Fibroblast of lung (primary cell): ENCODE measurements at regions not wholly inside any gene's neighbourhood (a gene's known extent, or its start where the extent isn't known, plus 50 kb on each side); places are given as distances from the start of the nearest gene placed in this dataset.

ENCODE experiments used
- DNase-seq, 2 donors: peaks; one replicate each; pipeline versions ENCODE4 v3.0.0 to v3.0.0-alpha.2; 2010; ENCODE audit warnings: low read depth in 2 of 2
- H2AFZ ChIP-seq: 2 replicates; pipeline ENCODE4 v1.5.1; 2012; ENCODE audit warnings: low read length, control low read depth, inconsistent platforms
- H3K27ac ChIP-seq: 2 replicates; pipeline ENCODE4 v1.5.1; 2011; ENCODE audit warnings: low read length, control low read depth; ENCODE audit not compliant: insufficient read depth
- H3K27me3 ChIP-seq: 2 replicates; pipeline ENCODE4 v1.5.1; 2011; ENCODE audit warnings: mild to moderate bottlenecking, low read length; ENCODE audit not compliant: control insufficient read depth, insufficient read depth
- H3K36me3 ChIP-seq: 2 replicates; pipeline ENCODE4 v1.5.1; 2011; ENCODE audit warnings: low read length; ENCODE audit not compliant: control insufficient read depth, insufficient read depth
- H3K4me1 ChIP-seq: 2 replicates; pipeline ENCODE4 v1.5.1; 2011; ENCODE audit warnings: low read length; ENCODE audit not compliant: control insufficient read depth, insufficient read depth; ENCODE audit errors: extremely low read depth
- H3K4me2 ChIP-seq: 2 replicates; pipeline ENCODE4 v1.5.1; 2011; ENCODE audit warnings: low read length, control low read depth; ENCODE audit not compliant: insufficient read depth; ENCODE audit errors: extremely low read depth
- H3K4me3 ChIP-seq, 4 experiments: fragments of 200-600 bp in 1 of 4; sonication (generic) in 1 of 4; replicated peaks in 1 of 4; 2 replicates each; pipeline ENCODE4 v1.5.1; 2011 to 2016; ENCODE audit warnings: low read length in 4 of 4, low read depth in 3 of 4, mild to moderate bottlenecking in 3 of 4, control low read depth in 2 of 4, inconsistent platforms in 1 of 4, mixed read lengths in 1 of 4; ENCODE audit not compliant: insufficient read depth in 1 of 4; ENCODE audit errors: control extremely low read depth in 1 of 4
- H3K79me2 ChIP-seq: 2 replicates; pipeline ENCODE4 v1.5.1; 2012; ENCODE audit warnings: mild to moderate bottlenecking, low read length, inconsistent platforms; ENCODE audit not compliant: control insufficient read depth, insufficient read depth
- H3K9ac ChIP-seq: 2 replicates; pipeline ENCODE4 v1.5.1; 2011; ENCODE audit warnings: mild to moderate bottlenecking, low read length, control low read depth; ENCODE audit not compliant: insufficient read depth
- H3K9me3 ChIP-seq: 2 replicates; pipeline ENCODE4 v1.5.1; 2012; ENCODE audit warnings: low read depth, low read length; ENCODE audit not compliant: control insufficient read depth, insufficient read depth
- H4K20me1 ChIP-seq: 2 replicates; pipeline ENCODE4 v1.5.1; 2011; ENCODE audit warnings: low read length; ENCODE audit not compliant: control insufficient read depth, insufficient read depth; ENCODE audit errors: extremely low read depth
- CTCF ChIP-seq, 2 donors: IDR thresholded peaks in 1 of 2; conservative IDR thresholded peaks in 1 of 2; 1 replicate in 1 of 2; 2 replicates in 1 of 2; pipeline ENCODE4 v1.5.1; 2011 to 2012; ENCODE audit warnings: low read length in 2 of 2, control low read depth in 1 of 2, inconsistent platforms in 1 of 2, low read depth in 1 of 2, mild to moderate bottlenecking in 1 of 2
- EZH2 ChIP-seq: IDR thresholded peaks from 2 replicates; pipeline ENCODE4 v1.5.1; 2012; ENCODE audit warnings: low read length, control low read depth, mild to moderate bottlenecking; ENCODE audit errors: missing control alignments

DNA sequence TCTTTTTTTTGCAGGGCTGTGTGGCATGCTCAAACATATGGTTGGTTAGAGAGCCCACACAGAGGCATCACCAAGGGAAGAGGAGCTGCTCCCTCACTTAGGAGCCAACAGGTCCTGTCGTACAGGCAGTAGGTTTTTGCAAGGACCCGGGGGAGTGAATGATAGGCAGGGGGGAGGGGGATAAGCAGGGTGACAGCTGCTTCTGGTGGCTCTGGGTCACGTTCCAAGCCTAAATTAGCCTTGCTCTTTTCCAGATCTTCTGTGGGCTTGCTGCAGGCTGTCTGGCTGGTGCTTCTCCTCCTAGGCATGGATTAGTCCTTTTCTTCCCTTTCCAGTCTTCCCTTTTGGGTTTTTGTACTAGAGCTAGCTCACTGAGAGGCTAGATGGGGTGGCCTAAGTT lies 117.7 kb upstream of the PODXL start:
- Histone ChIP-seq H3K27me3 (no peaks in the 10 kb centered on the region), H3K4me1 (no peaks in the 10 kb centered on the region), H3K4me3 (no peak overlapping the region), H2AFZ (no peak overlapping the region), H3K27ac (no peak overlapping the region), H3K79me2 (no peaks in the 10 kb centered on the region), H3K9ac (no peak overlapping the region), H3K36me3 (no peaks in the 10 kb centered on the region), H3K9me3 (no peaks in the 10 kb centered on the region), H4K20me1 (no peaks in the 10 kb centered on the region), H3K4me2 (no peak overlapping the region)
- no peak for TF ChIP-seq CTCF (conservative IDR thresholded peaks at IDR 0.05 in 1 of 2, IDR thresholded peaks at IDR 0.05 in 1 of 2; ENCODE audit: low read depth in 1 of 2, low read length in 2 of 2)
- no peak for TF ChIP-seq EZH2
- no peak for DNase-seq

DNA sequence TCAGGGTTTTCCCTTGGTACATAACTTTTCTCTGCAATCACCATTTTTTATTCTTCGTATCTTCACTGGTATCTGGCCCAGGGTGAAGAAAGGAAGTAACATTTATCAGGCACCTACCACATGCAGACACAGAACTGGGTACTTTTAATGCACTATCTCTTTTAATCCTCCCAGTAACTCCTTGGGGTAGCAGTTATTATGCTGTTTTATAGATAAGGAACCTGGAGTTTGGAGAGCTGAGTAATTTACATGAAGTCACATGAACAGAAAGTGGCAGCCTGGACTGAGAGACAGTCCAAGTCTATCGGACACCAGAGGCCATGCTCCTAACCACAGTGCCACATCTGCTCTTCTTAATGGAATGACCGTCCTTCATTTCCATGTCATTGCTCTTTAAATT lies 117.1 kb upstream of the PODXL start:
- Histone ChIP-seq H3K36me3 (no peaks in the 10 kb centered on the region), H3K9ac (no peak overlapping the region), H2AFZ (no peak overlapping the region), H3K27me3 (no peaks in the 10 kb centered on the region), H3K4me1 (no peaks in the 10 kb centered on the region), H4K20me1 (no peaks in the 10 kb centered on the region), H3K4me2 (no peak overlapping the region), H3K27ac (no peak overlapping the region), H3K9me3 (no peaks in the 10 kb centered on the region), H3K4me3 (no peak overlapping the region), H3K79me2 (no peaks in the 10 kb centered on the region)
- no peak for TF ChIP-seq EZH2
- TF ChIP-seq CTCF (conservative IDR thresholded peaks at IDR 0.05 in 1 of 2, IDR thresholded peaks at IDR 0.05 in 1 of 2; ENCODE audit: low read depth in 1 of 2, low read length in 2 of 2), result no peak
- DNase-seq, result no peak

GRCh38 chr7:131670406-131670805 lies 114.0 kb upstream of the PODXL start:
- Histone ChIP-seq H2AFZ (no peak overlapping the region), H3K36me3 (no peaks in the 10 kb centered on the region), H3K79me2 (no peaks in the 10 kb centered on the region), H3K4me1 (no peaks in the 10 kb centered on the region), H3K9me3 (no peaks in the 10 kb centered on the region), H3K27me3 (no peaks in the 10 kb centered on the region), H3K4me2 (no peak overlapping the region), H4K20me1 (no peaks in the 10 kb centered on the region), H3K9ac (no peak overlapping the region), H3K4me3 (no peak overlapping the region), H3K27ac (no peak overlapping the region)
- TF ChIP-seq EZH2 (no peak), CTCF (conservative IDR thresholded peaks at IDR 0.05 in 1 of 2, IDR thresholded peaks at IDR 0.05 in 1 of 2; ENCODE audit: low read depth in 1 of 2, low read length in 2 of 2) (no peak)
- DNase-seq, result no peak
